8988T (cell line): ENCODE measurements at regions not wholly inside any gene's neighbourhood (a gene's known extent, or its start where the extent isn't known, plus 50 kb on each side); places are given as distances from the start of the nearest gene placed in this dataset.

ENCODE experiments used
- DNase-seq: peaks from one replicate; pipeline ENCODE4 v3.0.0; 2011

DNA sequence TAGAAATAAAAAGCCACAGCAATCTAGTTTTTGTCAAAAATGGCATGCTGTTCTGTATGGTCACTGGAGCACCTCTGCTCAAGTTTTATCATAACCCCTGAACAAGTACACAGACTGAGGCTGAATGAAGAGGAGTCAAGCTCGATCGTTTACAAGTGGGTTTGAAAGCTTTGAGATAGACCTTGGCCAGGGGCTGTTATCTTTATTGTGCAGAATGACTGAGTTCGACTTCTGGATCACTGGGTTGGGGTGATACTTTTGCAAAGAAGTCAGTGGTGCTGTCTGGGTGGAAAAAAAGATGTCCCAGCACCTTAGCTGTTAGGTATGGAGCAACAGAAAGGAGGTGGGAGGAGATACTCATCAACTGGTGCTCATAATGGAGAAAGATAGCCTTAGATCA lies 446.0 kb downstream of the HACE1 start:
- DNase-seq, result no peak

GRCh38 chr6:104411302-104411701 lies 448.4 kb downstream of the HACE1 start:
- no peak for DNase-seq

DNA sequence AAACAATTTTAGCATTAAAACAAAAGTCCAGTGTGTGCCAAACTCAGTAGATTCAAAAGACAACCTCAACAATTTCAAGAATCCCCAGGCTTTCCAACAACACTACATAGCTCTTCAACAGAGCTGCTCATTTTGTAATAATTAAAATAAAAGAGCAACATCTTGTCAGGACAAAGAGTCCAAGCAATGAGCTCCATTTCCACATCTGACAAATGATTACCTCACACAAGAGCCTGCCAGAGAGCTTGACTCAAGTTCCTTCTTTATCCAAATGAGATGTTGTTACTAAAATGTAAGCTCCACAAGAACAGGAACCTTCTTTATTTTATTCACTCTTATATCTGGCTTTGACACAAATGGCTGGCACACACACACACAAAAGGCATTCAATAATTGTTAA lies 449.8 kb downstream of the HACE1 start:
- no peak for DNase-seq

DNA sequence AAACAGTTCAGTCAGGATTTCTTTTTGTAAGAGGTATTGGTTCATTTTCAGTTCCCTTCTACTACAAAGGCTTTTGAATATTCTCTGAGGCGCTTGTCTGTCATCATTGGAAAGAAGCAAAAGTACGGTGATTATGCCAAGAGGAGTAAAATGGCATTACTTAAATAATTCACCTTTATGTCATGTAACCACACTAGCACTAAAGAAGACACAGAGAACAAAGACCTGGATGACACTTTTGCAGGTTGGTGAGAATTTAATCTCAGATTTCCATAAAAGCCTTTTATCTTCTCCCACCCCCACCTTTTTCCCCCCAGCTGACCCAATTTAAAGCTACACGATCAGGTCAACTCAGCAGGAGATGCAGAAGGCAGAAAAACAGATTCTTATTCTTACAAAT lies 451.8 kb downstream of the HACE1 start:
- no peak for DNase-seq

DNA sequence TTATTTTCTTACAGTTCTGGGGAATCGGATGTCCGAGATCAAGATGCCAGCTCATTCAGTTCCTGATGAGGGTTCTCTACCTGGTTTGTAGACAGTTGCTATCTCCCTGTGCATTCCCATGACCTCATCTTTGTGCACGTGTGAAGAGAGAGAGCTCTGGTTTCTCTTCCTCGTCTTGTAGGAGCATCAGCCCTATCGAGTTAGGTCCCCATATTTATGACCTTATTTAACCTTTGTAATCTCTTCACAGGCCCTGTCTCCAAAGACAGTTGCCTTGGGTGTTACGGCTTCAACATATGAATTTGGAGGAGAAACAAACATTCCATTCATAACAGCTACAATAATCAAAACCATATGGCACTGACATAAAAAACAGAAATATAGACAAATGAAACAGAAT lies 455.3 kb downstream of the HACE1 start:
- DNase-seq, result no peak

DNA sequence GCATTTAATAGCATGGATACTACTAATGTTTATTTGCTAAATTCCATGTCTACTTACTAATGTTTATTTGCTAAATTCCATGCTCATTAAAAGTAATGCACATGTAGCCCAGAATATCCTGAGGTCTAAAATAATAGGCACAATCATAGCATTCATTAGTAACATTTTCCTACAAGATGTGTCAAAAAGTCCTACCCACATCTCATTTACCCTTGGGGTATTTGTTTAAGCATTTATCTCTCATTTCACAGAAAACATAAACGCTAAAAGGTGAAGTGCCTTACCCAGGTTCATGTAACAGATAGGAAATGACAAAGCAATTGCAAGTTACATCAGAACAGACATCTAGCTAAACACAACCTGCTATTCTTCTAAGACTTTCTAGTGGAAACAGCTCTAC lies 457.1 kb downstream of the HACE1 start:
- no peak for DNase-seq

DNA sequence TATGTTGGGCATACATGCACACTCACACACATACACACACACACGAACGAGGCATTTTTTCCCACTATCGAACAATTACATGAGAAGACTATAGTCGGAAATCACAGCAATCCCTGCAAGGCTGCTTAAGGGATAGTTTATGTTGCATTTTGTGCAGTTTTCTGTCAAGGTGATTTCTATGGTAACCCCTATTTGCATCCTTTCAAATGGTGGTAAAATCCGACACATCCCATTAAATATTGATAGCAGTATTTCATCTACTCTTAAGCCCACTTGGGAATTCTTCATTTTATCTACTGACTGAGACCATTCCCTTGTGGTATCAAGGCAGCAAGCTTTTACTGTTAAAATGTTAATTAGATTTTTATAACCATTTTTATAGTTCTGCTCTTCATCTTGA lies 457.8 kb downstream of the HACE1 start:
- no peak for DNase-seq

- DNase-seq, result no peak
Observed at GRCh38 chr6:104400844-104401243, 458.9 kb downstream of the HACE1 start.

DNA sequence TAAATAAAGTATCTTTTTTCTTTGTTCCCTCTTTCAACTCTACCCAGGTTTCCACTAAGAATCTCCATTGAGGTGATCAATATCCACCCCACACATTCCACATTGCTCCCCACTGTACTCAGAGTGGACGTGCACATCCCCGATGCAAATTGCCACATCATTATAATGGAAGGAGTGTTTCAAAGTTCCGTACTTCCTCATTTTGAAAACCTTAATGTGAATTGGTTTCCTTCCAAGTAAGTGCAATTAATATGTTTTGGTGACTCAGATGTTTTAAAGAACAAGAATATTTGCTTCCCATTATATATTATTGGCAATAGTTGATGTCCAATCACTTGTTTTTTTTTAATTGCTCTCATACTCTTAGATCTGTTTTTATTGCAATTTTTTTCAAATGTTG lies 463.6 kb downstream of the HACE1 start:
- no peak for DNase-seq

DNA sequence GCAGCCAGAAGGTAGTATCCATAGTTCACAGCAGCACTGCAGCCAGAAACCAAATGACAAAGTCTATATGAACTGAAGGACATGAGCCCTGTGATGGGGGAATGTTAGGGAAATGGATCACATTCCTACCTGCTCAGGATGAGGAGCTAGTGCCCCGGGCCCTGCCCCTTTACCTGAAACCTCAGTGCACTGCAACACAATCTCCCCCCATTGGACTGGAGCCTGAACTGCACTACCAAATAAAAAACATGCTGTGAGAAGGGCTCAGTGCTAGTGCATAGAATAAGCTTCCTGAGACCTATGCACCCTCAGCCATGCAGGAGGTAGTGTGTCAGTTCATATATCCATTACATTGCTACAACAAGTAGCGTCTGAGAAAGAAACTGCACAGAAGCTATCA lies 477.8 kb downstream of the HACE1 start:
- no peak for DNase-seq

- no peak for DNase-seq
Observed at GRCh38 chr6:104365451-104366234, 494.1 kb downstream of the HACE1 start.

DNA sequence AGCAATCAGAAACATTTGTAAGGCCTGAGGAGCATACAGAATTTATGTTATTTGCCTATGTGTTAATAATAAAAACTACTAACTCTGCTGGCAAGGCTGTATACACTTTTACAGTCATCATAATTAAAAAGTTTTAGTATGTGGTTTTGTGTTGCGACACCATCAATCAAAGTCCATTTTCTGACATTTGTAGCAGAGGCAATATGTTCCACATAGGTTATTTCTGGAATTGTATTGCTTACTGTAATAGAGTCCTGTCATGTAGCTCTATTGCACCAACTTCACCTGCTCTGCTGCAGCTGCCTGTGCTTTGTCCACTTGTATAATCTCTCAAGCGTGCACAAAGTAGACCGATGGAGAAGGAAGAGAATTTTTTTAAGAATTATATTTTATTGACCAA lies 501.8 kb downstream of the HACE1 start:
- no peak for DNase-seq

GRCh38 chr6:104356197-104356596 lies 503.5 kb downstream of the HACE1 start:
- DNase-seq, result no peak

- DNase-seq, result no peak
Observed at GRCh38 chr6:104349191-104349590, 510.5 kb downstream of the HACE1 start.

DNA sequence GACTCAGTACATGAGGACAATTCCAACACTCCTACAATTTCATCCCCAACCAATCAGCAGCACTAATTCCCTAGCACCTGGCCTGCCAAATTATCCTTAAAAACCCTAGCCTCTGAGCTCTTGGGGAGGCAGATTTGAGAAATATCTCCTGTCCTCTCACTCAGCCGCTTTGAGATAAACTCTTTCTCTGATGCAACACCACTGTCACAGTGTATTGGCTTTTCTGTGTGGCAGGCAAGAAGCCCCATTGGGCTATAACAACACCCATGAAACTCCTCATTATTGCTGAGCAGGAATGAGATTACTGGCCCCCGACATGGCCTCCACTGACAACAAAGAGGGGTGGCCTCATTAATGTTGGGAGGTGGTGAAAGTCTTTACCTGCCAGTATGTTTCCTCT lies 515.5 kb downstream of the HACE1 start:
- no peak for DNase-seq

DNA sequence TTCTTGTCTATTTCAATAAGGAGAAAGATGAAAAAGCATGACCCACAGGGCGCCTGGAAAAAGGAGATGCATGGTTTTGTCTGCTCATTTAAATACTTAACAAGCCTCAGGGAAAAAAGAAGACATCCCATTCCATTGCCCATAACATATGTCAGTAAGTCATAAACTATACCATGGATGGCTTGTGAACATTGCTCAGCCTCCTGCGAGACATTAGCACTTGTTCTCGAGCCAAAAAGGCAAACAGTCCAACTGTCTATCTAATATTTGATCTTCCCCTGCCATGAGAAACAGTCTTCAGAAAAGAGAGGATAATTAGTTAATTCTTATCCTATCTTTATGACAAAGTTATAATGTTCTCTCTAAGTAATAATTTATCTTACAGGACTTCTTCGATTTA lies 527.4 kb downstream of the HACE1 start:
- no peak for DNase-seq

DNA sequence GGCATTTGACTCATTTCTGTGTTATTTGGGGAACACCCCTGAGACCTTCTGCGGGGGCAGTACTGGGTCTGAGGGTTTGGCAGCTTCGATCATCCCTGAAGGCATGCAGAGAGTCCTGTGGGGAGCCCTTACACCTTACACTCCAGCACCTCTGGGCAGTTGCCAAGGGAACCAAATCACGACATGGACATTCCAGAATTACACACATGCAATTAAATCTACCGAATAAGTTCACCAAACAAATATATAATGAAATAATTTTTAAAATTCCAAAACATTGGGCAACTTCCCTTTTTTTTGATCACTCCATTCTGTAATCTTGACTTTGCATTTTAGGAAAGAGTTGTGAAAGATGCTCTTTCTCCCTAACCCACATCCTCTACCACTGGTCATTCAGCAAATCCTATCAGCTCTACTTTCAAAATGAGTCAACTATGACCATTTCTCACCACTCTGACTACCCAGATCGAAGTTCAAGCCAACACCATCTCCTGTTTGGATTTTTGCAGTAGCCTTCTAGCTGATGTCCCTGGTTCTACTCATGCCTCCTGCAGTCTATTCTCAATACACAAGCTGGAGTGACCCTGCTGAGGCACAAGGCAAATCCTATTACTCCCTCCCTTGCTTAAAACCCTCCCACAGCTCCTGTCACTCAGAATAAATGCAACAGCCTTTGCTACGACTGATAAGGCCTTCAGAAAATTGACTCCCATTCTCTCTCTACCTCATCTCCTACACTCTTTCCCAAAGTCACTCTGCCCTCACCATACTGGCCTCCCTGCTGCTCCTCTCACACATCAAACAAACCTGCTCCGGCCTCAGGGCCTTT lies 533.3 kb downstream of the HACE1 start:
- DNase-seq, result no peak

GRCh38 chr6:104325341-104326172 lies 534.2 kb downstream of the HACE1 start:
- no peak for DNase-seq

- no peak for DNase-seq
Observed at GRCh38 chr6:104324301-104324700, 535.4 kb downstream of the HACE1 start.

GRCh38 chr6:104322841-104323240 lies 536.9 kb downstream of the HACE1 start:
- DNase-seq, result no peak

DNA sequence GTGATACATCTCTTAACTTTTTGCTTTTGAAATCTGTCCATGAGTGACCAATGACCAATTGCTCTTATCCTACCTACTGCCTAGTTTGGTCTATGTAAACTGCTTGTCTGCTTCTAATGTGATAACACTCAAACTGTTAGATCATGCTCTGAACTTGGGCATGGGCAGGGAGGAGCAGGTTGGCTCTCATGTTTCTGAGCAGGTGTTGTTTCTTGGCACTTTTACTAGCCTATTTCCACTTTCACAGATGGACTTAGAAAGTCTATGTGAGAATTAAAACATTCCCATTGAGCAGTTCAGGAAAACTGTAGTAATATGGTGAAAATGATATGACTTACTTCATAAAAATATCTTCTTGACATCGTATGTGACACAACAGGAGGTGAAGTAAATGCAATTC lies 538.4 kb downstream of the HACE1 start:
- no peak for DNase-seq

DNA sequence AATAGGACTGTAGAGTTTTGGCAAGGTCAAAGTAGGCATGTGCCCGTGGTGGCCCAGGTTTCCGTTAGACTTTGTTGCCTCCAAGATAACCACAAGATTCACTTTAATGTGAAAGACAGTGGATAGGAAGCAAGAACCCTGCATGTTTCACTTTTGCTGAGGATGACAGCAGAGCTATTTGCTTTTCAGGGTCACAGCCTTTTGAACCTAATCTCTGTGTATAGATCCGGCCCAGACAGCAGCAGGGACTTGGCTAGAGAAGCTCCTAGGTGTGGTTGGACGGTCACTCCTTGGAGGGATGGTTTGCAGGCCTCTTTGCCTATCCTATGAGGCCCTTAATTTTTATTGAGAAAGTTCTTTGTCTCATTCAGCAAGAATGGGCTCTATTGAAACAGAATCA lies 538.8 kb downstream of the HACE1 start:
- DNase-seq, result no peak

- DNase-seq, result no peak
Observed at GRCh38 chr6:104312851-104313250, 546.9 kb downstream of the HACE1 start.

GRCh38 chr6:104306211-104306610 lies 553.5 kb downstream of the HACE1 start:
- DNase-seq, result no peak
